Transverse colon (tissue), 4 donors: ENCODE measurements at regions not wholly inside any gene's neighbourhood (a gene's known extent, or its start where the extent isn't known, plus 50 kb on each side); places are given as distances from the start of the nearest gene placed in this dataset.

Experiments
- DNase-seq: peaks from one replicate; pipeline ENCODE4 v3.0.0-alpha.2; 2019
- H3K27ac ChIP-seq, 4 donors: fragments of 200-600 bp; sonication (generic); 2 replicates each; pipeline ENCODE4 v1.5.1; 2016 to 2018; ENCODE audit warnings: inconsistent platforms in 4 of 4
- H3K27me3 ChIP-seq: fragments of 200-600 bp; sonication (generic); 2 replicates; pipeline ENCODE4 v1.5.1; 2017; ENCODE audit warnings: inconsistent platforms
- H3K36me3 ChIP-seq, 4 donors: fragments of 200-600 bp; sonication (generic); 2 replicates each; pipeline ENCODE4 v1.5.1; 2017 to 2019; ENCODE audit warnings: inconsistent platforms in 4 of 4
- H3K4me1 ChIP-seq, 4 donors: fragments of 200-600 bp; sonication (generic); 2 replicates each; pipeline ENCODE4 v1.5.1; 2017 to 2020; ENCODE audit warnings: inconsistent platforms in 4 of 4
- H3K4me3 ChIP-seq, 4 donors: fragments of 200-600 bp; sonication (generic); 1 replicate in 1 of 4; 2 replicates in 3 of 4; pipeline versions ENCODE4 v1.5.1 to v1.6.1; 2017 to 2019; ENCODE audit warnings: inconsistent platforms in 4 of 4
- H3K9me3 ChIP-seq, 2 donors: fragments of 200-600 bp; sonication (generic); 2 replicates each; pipeline ENCODE4 v1.5.1; 2017 to 2019; ENCODE audit warnings: inconsistent platforms in 2 of 2
- CTCF ChIP-seq, 5 experiments: fragments of 200-600 bp in 3 of 5; fragments of 450-650 bp in 2 of 5; sonication (generic) in 3 of 5; IDR thresholded peaks; 1 replicate in 2 of 5; 2 replicates in 3 of 5; pipeline ENCODE4 v1.5.1; 2016 to 2017; ENCODE audit warnings: antibody characterized with exemption in 5 of 5, inconsistent platforms in 3 of 5, mild to moderate bottlenecking in 2 of 5, moderate library complexity in 1 of 5
- EP300 ChIP-seq: sonication (generic); formaldehyde crosslinking; IDR thresholded peaks from one replicate; pipeline ENCODE4 v1.6.1; 2017; ENCODE audit warnings: antibody characterized with exemption, low read depth
- POLR2A ChIP-seq: fragments of 450-650 bp; IDR thresholded peaks from one replicate; pipeline ENCODE4 v1.6.1; 2016; ENCODE audit warnings: antibody characterized with exemption, mild to moderate bottlenecking, moderate library complexity
- POLR2AphosphoS5 ChIP-seq, 3 donors: sonication (generic); formaldehyde crosslinking; IDR thresholded peaks; one replicate each; pipeline ENCODE4 v1.6.1; 2016; ENCODE audit warnings: antibody characterized with exemption in 3 of 3
- WGBS, 2 donors: methylation state at CpG; one replicate each; pipeline ENCODE4 v1.1.5; 2018; ENCODE audit warnings: low coverage in 1 of 2; 5-methylcytosine and 5-hydroxymethylcytosine counted together
- in situ Hi-C, 4 donors: fragments of 200-750 bp; cut with MboI; loops; one replicate each; pipeline versions ENCODE4 v1.15.0 to v1.15.1; 2017; ENCODE audit warnings: low sequenced_read_pairs in 3 of 4, low pct_ligation_motif_present in 1 of 4, low pct_unique_long_range_greater_than_20kb in 1 of 4
- intact Hi-C: fragments of 100-400 bp; cut with DNase I; formaldehyde crosslinking; loops from one replicate; pipeline ENCODE4 v1.15.1; 2023; ENCODE audit warnings: low total_unique reads

- peak in 1 of 3 donors; percentile 14 for TF ChIP-seq POLR2AphosphoS5 (IDR thresholded peaks at IDR 0.05)
- TF ChIP-seq CTCF (IDR thresholded peaks at IDR 0.05) = no peak
- no peak for DNase-seq
- Histone ChIP-seq H3K9me3 (no peaks in the 10 kb centered on the region), H3K4me1 (peaks cover 0 to 18% (median 4%) of the 10 kb centered on the region in 4 donors), H3K36me3 (no peaks in the 10 kb centered on the region), H3K27ac (no peak overlapping the region), H3K27me3 (no peaks in the 10 kb centered on the region), H3K4me3 (no peak overlapping the region)
- in situ Hi-C loops = no loop called here
- intact Hi-C loops = no loop called here
- 55 to 62% methylated on average over 6 of the region's 6 CpGs for WGBS, 2 donors
Measured at GRCh38 chr3:25037049-25037547, 391.0 kb upstream of the RARB start.

- Histone ChIP-seq H3K9me3 (no peaks in the 10 kb centered on the region), H3K27me3 (no peaks in the 10 kb centered on the region), H3K4me1 (peaks cover 0 to 18% (median 4%) of the 10 kb centered on the region in 4 donors), H3K27ac (no peak overlapping the region), H3K4me3 (no peak overlapping the region), H3K36me3 (no peaks in the 10 kb centered on the region)
- in situ Hi-C loops = no loop called here
- intact Hi-C loops = no loop called here
- TF ChIP-seq CTCF (IDR thresholded peaks at IDR 0.05) = no peak
- no peak for TF ChIP-seq POLR2AphosphoS5 (IDR thresholded peaks at IDR 0.05)
- no peak for TF ChIP-seq EP300
- TF ChIP-seq POLR2A = no peak
- no peak for DNase-seq
Measured at GRCh38 chr3:25038271-25038670, 389.8 kb upstream of the RARB start.

GRCh38 chr3:25038922-25039321 is 389.1 kb upstream of the RARB start:
- Histone ChIP-seq H3K27ac (no peak overlapping the region), H3K27me3 (no peaks in the 10 kb centered on the region), H3K36me3 (no peaks in the 10 kb centered on the region), H3K4me1 (peaks cover 0 to 18% (median 4%) of the 10 kb centered on the region in 4 donors), H3K4me3 (no peak overlapping the region), H3K9me3 (no peaks in the 10 kb centered on the region)
- intact Hi-C loops = no loop called here
- in situ Hi-C loops = no loop called here
- TF ChIP-seq EP300 (no peak), POLR2A (no peak), POLR2AphosphoS5 (IDR thresholded peaks at IDR 0.05) (no peak), CTCF (IDR thresholded peaks at IDR 0.05) (no peak)
- WGBS, 2 donors = 42 to 61% methylated on average over 4 of the region's 4 CpGs
- no peak for DNase-seq

GRCh38 chr3:25040748-25041147 is 387.3 kb upstream of the RARB start:
- WGBS, 2 donors = 76 to 83% methylated on average over 2 to 3 of the region's 3 CpGs
- H3K4me1 ChIP-seq = peaks cover 0 to 27% (median 6%) of the 10 kb centered on the region in 4 donors

More at GRCh38 chr3:25040748-25041147, 387.3 kb upstream of the RARB start:
- H3K36me3 ChIP-seq = no peaks in the 10 kb centered on the region
- no peak overlapping the region for H3K27ac ChIP-seq
- no peaks in the 10 kb centered on the region for H3K27me3 ChIP-seq
- TF ChIP-seq POLR2A (no peak), CTCF (IDR thresholded peaks at IDR 0.05) (no peak), EP300 (no peak), POLR2AphosphoS5 (IDR thresholded peaks at IDR 0.05) (no peak)
- no peak overlapping the region for H3K4me3 ChIP-seq
- in situ Hi-C loops = no loop called here
- intact Hi-C loops = no loop called here
- DNase-seq = no peak
- H3K9me3 ChIP-seq = no peaks in the 10 kb centered on the region
